Hematopoietic multipotent progenitor cell treated with erythropoietin and hydrocortisone succinate and interleukin-3 and kit ligand, for 8 days (in vitro differentiated cells): ENCODE measurements at regions not wholly inside any gene's neighbourhood (a gene's known extent, or its start where the extent isn't known, plus 50 kb on each side); places are given as distances from the start of the nearest gene placed in this dataset.
"Not testable (repeated sequence)": the region's sequence is repeated elsewhere in the genome, so short reads cannot be mapped to it uniquely, and the experiment has no call there.

ENCODE experiments used
- DNase-seq: peaks from one replicate; pipeline ENCODE4 v3.0.0-alpha.2; 2015

GRCh38 chr19:27894906-27895754 lies 1317.8 kb downstream of the UQCRFS1 start:
- no peak for DNase-seq

DNA sequence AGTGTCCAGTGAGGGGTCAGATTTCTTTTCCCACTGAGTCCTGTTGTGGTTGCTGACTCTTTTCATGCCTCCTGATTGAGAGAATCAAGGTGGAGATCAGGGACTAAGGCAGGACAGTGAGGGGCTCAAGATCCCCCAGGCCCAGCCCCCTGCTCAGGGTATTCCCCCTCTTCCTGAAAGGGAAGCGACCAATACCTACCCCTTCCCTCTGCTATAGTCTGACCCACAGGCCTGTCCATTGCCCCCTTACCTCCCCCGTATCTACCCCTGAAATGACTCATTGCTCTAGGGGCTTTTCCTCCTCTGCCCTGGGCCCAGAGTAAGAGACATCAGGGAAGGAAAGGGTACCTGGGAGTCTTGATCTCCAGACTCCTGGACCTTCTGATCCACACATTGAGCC lies 1320.5 kb downstream of the UQCRFS1 start:
- no peak for DNase-seq

- no peak for DNase-seq
These were observed 1321.5 kb downstream of the UQCRFS1 start for GRCh38 chr19:27891411-27891810.

DNA sequence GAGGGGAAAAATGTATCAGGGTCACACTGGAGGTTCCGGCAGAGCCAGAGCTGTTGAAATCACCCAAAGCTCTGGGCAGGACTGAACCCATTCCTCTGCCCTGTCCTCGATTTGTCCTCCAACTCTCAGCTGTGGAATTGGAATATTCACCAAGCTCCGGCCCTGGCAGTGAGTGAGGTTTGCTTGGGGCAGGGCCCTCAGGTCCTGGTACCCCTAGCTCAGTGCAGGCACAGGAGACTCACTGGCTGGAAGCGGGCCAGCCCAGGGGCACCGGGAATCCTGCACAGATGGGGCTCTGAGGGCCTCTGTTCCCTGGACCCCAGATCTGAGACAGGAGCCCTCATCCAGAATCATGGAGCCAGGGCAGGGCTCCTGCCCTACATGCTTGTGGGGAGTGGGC lies 1322.3 kb downstream of the UQCRFS1 start:
- no peak for DNase-seq

- DNase-seq = no peak
These were observed 1322.7 kb downstream of the UQCRFS1 start for GRCh38 chr19:27890206-27890605.

GRCh38 chr19:27889156-27889555 lies 1323.8 kb downstream of the UQCRFS1 start:
- no peak for DNase-seq

DNA sequence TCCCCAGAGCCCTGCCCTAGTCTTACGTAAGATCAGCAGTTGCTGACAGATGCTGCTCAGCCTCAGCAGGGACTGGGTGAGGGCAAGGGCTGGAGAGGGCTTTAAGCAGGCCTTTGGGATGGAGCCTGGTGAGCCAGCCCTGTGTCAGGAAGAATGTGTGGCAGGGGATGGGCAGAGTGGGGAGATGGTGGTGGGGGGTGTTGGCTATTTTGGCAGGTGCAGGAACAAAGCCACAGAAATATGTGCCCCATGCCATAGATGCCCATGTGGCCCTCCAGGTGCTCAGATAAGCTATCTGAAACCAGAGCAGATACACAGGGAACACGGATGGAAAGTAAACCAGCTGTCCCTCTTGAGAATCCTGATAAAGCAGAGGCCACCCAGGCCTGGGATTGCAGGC lies 1325.0 kb downstream of the UQCRFS1 start:
- no peak for DNase-seq

- no peak for DNase-seq
These were observed 1327.6 kb downstream of the UQCRFS1 start for GRCh38 chr19:27885359-27885758.

GRCh38 chr19:27884376-27884775 lies 1328.6 kb downstream of the UQCRFS1 start:
- no peak for DNase-seq

DNA sequence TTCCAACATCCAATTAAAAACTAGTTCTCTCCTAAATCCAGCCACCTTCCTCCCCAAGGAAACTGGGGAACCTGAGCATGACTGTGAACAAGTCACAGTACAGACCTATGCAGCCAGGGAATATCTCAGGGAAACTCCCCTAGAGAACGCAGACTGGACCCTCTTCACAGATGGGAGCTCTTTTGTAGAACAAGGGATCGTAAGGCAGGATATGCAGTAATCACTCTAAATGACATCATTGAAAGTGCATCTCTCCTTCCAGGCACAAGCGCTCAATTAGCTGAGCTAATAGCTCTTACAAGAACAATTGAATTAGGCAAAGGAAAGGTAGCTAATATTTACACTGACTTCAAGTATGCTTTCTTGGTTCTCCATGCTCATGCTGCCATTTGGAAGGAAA lies 1331.7 kb downstream of the UQCRFS1 start:
- no peak for DNase-seq

DNA sequence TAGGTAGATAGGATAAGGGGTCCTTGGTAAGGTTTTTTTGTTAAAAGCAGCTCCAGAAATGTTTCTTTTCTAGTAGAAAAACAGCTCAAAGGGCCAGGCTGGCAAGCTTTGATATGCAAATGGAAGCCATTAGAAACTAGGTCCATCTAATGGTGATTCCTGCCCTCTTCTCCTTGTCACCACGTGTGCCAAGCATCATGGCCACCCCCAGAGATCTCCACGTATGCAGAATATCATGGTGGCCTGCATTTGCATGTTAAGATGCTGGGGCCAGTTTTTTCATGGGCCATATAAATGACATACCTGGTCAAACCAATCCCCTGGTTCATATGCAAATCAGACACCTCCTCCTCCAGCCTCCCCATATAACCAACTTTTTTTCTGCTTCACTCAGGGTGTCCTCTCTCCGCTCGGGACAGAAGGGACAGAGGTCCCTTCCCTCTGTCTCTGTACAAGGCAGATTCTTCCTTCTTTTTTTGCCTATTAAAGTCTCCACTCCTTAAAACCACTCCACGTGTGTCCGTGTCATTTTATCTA lies 1335.9 kb downstream of the UQCRFS1 start:
- no peak for DNase-seq

DNA sequence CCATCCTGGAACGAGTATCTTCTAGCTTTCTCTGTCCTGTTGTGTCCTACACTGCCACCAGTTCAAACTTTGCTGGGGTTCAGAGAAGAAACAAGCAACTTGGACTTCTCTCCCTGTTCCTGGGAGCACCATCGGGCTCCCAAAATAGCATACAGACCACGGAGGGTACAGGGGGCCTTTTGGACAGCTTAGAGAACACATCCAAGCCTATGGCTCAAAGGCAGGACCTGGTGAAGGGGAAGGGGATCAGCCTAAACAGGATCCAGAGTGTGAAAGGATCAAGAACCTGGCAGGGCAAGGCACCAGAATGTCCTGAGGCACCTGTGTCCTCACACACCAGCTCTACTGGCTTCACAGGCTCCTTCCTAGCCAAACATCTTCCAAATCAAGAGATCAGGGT lies 1336.5 kb downstream of the UQCRFS1 start:
- DNase-seq = no peak

DNA sequence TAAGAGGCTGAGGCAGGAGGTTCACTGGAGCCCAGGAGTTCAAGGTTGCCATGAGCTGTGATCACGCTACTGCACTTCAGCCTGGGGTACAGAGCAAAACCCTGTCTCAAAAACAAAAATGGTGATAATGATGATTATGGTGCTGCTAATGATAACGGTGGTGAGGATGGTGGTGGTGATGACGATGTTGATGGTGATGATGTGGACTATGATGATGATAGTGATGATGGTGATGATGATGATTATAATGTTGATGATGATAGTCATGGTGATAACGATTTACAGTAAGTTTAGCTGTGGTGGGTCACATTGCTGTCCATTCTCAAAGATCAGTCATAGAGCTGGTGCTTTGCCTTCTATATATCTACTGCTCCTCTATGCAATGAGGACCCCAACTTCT lies 1340.6 kb downstream of the UQCRFS1 start:
- DNase-seq = no peak

- no peak for DNase-seq
These were observed 1342.7 kb downstream of the UQCRFS1 start for GRCh38 chr19:27870293-27870692.

DNA sequence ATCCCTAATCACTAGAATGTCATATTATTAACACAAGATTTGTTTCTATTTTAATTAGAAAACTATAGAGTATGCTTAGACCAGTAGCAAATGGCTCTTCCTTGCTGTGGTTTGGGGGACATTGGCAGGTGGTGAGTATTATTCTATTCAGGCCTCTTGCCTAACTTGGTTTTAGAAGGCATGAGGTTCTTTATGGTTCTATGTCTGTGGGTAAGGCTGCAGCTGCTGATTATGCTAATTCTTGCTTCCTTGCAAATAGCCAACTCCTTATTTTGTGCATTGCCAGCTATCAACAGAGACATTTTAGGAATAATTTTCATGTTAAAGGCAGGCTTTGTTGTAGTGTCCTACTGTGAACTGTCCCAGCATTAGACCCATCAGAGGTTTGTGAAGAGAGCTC lies 1344.9 kb downstream of the UQCRFS1 start:
- no peak for DNase-seq

DNA sequence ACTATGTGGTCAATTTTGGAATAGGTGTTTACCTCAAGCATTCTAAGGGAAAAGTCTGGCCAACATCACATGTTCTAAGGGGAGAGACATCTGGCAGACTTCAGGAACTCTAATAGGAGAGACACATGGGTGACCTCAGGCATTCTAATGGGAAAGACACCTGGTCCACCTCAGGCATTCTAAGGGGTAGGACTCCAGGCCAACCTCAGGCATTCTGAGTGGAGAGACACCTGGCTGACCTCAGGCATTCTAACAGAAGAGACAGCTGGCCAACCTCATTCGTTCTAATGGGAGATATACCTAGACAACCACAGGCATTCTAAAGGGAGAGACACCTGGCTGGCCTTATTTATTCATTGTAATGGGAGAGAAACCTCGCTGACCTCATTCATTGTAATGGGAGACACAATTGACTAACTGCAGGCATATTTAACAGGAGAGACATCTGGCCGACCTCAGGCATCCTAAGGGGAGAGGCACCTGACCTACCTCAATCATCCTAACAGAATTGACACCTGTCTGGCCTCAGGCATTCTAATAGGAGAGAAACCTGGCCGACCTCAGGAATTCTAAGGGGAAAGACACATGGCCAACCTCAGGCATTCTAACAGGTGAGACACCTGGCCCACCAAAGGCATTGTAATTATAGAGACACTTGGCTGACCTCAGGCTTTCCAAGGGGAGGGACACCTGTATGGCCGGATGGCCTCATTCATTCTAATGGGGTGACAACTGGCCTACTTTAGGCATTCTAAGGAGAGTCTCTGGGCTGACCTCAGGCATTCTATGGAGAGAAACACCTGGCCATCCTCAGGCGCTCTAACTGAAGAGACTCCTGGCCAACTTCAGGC lies 1346.8 kb downstream of the UQCRFS1 start:
- no peak for DNase-seq

GRCh38 chr19:27861411-27861975 lies 1351.5 kb downstream of the UQCRFS1 start:
- no peak for DNase-seq

DNA sequence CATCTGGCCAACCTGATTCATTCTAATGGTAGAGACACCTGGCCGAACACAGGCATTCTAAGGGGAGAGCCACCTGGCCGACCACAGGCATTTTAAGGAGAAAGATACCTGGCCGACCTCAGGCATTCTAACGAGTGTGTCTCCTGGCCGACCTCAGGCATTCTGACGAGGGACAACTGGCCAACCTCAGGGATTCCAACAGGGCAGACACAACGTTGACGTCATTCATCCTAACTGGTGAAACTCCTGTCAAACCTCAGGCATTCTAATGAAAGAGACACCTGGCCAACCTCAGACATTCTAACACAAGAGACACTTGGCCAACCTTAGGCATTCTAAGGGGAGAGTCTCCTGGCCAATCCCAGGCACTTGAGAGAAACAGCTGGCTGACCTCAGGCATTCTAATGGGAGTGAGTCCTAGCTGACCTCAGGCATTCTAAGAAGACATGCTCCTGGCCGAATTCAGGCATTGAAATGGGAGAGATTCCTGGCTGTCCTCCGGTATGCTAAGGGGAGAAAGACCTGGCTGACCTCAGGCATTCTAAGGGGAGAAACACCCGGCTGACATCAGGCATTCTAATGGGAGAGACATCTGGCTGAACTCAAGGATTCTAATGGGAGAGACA lies 1352.5 kb downstream of the UQCRFS1 start:
- no peak for DNase-seq

DNA sequence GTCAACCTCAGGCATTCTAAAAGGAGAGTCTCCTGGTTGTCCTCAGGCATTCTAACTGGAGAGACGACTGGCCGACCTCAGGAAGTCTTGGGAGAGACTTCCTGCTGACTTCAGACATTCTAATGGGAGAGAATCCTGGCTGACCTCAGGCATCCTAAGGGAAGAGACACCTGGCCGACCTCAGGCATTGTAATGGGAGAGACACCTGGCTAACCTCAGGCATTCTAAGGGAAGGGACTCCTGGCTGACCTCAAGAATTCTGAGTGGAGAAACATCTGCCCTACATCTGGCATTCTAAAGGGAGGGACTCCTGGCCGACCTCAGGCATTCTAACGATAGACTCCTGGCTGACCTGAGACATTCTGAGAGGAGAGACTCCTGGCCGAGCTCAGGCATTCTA lies 1353.3 kb downstream of the UQCRFS1 start:
- DNase-seq = no peak

DNA sequence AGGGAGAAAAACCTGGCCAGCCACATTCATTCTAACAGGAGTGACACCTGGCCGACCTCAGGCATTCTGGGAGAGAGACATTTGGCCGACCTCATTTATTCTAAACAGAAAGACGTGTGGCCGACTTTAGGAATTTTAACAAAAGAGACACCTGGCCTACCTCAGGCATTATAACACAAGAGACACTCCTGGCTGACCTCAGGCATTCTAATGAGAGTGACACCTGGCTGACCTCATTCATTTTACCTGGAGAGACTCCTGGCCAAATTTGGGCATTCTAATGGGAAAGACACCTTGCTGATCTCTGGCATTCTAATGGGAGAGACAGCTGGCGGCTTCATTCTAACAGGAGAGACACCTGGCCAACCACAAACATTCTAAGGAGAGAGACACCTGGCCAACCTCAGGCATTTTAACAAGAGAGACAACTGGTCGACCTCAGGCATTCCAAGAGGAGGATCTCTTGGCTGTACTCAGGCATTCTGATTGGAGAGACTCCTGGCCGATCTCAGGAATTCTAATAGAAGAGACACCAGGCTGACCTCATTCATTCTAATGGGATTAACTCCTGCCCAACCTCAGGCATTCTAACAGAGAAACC lies 1353.9 kb downstream of the UQCRFS1 start:
- no peak for DNase-seq

DNA sequence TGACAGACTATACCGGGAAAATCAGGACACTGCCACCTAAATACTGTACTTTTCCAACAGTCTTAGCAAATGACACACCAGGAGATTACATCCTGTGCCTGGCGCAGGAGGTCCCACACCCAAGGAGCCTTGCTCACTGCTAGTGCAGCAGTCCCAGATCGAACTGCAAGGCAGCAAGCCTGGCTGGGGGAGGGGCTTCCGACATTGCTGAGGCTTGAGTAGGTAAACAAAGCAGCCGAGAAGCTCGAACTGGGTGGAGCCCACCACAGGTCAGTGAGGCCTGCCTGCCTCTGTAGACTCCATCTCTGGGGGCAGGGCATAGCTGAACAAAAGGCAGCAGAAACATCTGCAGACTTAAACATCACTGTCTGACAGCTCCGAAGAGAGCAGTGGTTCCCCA lies 1360.0 kb downstream of the UQCRFS1 start:
- DNase-seq = not testable (repeated sequence)

DNA sequence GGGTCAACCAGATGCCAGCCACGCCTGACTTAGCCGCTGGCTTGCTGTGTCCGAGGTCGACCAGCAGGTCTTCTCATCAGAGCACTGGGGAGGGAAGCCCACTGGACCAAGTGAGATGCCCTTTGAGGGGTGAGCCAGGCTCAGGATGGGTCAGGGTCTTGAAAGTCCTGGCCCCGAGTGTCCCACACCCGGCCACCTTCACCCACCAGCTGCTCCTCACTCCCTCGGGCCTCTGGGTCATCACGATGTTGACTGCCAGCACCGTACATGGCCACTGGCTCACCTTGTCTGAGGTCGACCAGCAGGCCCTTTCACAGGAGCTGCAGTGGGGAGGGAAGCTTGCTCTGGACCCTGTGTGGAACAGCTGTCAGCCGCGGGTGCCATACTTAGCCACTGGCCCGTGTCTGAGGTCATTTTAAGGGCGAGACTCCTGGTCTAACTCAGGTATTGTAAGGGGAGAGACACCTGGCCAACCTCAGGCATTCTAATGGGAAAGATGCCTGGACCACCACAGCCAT lies 1361.3 kb downstream of the UQCRFS1 start:
- no peak for DNase-seq
